Endothelial cell of umbilical vein (primary cell): ENCODE measurements at regions not wholly inside any gene's neighbourhood (a gene's known extent, or its start where the extent isn't known, plus 50 kb on each side); places are given as distances from the start of the nearest gene placed in this dataset.

Source experiments
- POLR2A ChIP-seq: IDR thresholded peaks from 2 replicates; pipeline ENCODE4 v1.6.1; 2012; ENCODE audit warnings: low read depth, mild to moderate bottlenecking, control low read depth, low read length
- TF ChIP-seq, protein P1 (sequence below), 2 donors: IDR thresholded peaks; 1 replicate in 1 of 2; 2 replicates in 1 of 2; pipeline ENCODE4 v1.5.1; 2011; ENCODE audit warnings: low read length in 2 of 2, mild to moderate bottlenecking in 2 of 2, moderate library complexity in 2 of 2, control low read depth in 1 of 2, inconsistent platforms in 1 of 2, low read depth in 1 of 2; ENCODE audit not compliant: insufficient read depth in 1 of 2; ENCODE audit errors: extremely low read depth in 1 of 2

DNA sequence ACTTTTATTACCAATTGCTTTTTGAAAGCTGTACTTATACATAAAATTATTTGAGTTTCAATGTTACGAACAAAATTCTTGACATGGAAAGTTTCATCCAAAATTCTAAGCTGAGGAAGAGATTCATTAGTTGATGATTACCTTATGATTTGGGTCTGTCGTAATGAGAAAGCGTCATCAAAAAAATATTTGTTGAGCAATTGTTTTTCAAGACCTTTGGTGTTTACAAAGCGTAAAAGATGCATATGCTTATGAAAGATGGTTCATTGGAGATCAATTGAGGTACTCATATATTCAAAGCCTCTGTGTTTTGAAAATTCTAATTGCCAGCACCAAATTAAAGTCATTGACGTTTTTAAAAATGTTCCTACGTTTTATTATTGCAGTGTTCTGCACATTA is 110.5 kb upstream of the DOK5 start:
- TF ChIP-seq POLR2A, result no peak
- TF ChIP-seq, protein P1, sequence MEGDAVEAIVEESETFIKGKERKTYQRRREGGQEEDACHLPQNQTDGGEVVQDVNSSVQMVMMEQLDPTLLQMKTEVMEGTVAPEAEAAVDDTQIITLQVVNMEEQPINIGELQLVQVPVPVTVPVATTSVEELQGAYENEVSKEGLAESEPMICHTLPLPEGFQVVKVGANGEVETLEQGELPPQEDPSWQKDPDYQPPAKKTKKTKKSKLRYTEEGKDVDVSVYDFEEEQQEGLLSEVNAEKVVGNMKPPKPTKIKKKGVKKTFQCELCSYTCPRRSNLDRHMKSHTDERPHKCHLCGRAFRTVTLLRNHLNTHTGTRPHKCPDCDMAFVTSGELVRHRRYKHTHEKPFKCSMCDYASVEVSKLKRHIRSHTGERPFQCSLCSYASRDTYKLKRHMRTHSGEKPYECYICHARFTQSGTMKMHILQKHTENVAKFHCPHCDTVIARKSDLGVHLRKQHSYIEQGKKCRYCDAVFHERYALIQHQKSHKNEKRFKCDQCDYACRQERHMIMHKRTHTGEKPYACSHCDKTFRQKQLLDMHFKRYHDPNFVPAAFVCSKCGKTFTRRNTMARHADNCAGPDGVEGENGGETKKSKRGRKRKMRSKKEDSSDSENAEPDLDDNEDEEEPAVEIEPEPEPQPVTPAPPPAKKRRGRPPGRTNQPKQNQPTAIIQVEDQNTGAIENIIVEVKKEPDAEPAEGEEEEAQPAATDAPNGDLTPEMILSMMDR (IDR thresholded peaks at IDR 0.05; ENCODE audit: extremely low read depth in 1 of 2, insufficient read depth in 1 of 2, low read depth in 1 of 2, low read length in 2 of 2), result no peak
